ENCODE measurements at regions not wholly inside any gene's neighbourhood (a gene's known extent, or its start where the extent isn't known, plus 50 kb on each side); places are given as distances from the start of the nearest gene placed in this dataset.
"Not testable (repeated sequence)": the region's sequence is repeated elsewhere in the genome, so short reads cannot be mapped to it uniquely, and the experiment has no call there.

GRCh38 chr21:9728219-9728992 is 793.0 kb upstream of the TPTE start:
- H3K4me3 ChIP-seq (ENCODE audit: low read length); H3K36me3 ChIP-seq (ENCODE audit: insufficient read depth, low read length); H3K27me3 ChIP-seq (ENCODE audit: insufficient read depth, low read length); H3K4me1 ChIP-seq (ENCODE audit: insufficient read depth, low read length); H3K9me3 ChIP-seq (ENCODE audit: low read length); H2AFZ ChIP-seq (ENCODE audit: low read depth, low read length): not testable (repeated sequence)

GRCh38 chr21:9730866-9731265 is 790.5 kb upstream of the TPTE start:
- no peaks in the 10 kb centered on the region for H3K4me1 ChIP-seq (ENCODE audit: insufficient read depth, low read length)

GRCh38 chr21:9731317-9731716 is 790.1 kb upstream of the TPTE start:
- H3K27me3 ChIP-seq (ENCODE audit: insufficient read depth, low read length); H2AFZ ChIP-seq (ENCODE audit: low read depth, low read length): not testable (repeated sequence)

More at GRCh38 chr21:9730866-9731265, 790.5 kb upstream of the TPTE start:
- no peak overlapping the region for H3K4me3 ChIP-seq (ENCODE audit: low read length)
- no peaks in the 10 kb centered on the region for H3K27me3 ChIP-seq (ENCODE audit: insufficient read depth, low read length)
- no peaks in the 10 kb centered on the region for H3K9me3 ChIP-seq (ENCODE audit: low read length)
- H3K36me3 ChIP-seq (ENCODE audit: insufficient read depth, low read length), result no peaks in the 10 kb centered on the region
- no peak overlapping the region for H2AFZ ChIP-seq (ENCODE audit: low read depth, low read length)

GRCh38 chr21:9732605-9733004 is 788.8 kb upstream of the TPTE start:
- H3K36me3 ChIP-seq (ENCODE audit: insufficient read depth, low read length); H3K4me3 ChIP-seq (ENCODE audit: low read length); H2AFZ ChIP-seq (ENCODE audit: low read depth, low read length); H3K4me1 ChIP-seq (ENCODE audit: insufficient read depth, low read length); H3K9me3 ChIP-seq (ENCODE audit: low read length); H3K27me3 ChIP-seq (ENCODE audit: insufficient read depth, low read length): not testable (repeated sequence)

More at GRCh38 chr21:9731317-9731716, 790.1 kb upstream of the TPTE start:
- H3K4me1 ChIP-seq (ENCODE audit: insufficient read depth, low read length); H3K4me3 ChIP-seq (ENCODE audit: low read length); H3K36me3 ChIP-seq (ENCODE audit: insufficient read depth, low read length); H3K9me3 ChIP-seq (ENCODE audit: low read length): not testable (repeated sequence)

GRCh38 chr21:9733761-9734558 is 787.4 kb upstream of the TPTE start:
- H2AFZ ChIP-seq (ENCODE audit: low read depth, low read length), result not testable (repeated sequence)

GRCh38 chr21:9735421-9735961 is 785.9 kb upstream of the TPTE start:
- Histone ChIP-seq H3K36me3 (ENCODE audit: insufficient read depth, low read length) (no peaks in the 10 kb centered on the region), H3K27me3 (ENCODE audit: insufficient read depth, low read length) (no peaks in the 10 kb centered on the region), H3K4me3 (ENCODE audit: low read length) (no peak overlapping the region), H3K4me1 (ENCODE audit: insufficient read depth, low read length) (no peaks in the 10 kb centered on the region), H3K9me3 (ENCODE audit: low read length) (no peaks in the 10 kb centered on the region), H2AFZ (ENCODE audit: low read depth, low read length) (no peak overlapping the region)

More at GRCh38 chr21:9733761-9734558, 787.4 kb upstream of the TPTE start:
- not testable (repeated sequence) for H3K36me3 ChIP-seq (ENCODE audit: insufficient read depth, low read length); H3K4me3 ChIP-seq (ENCODE audit: low read length); H3K27me3 ChIP-seq (ENCODE audit: insufficient read depth, low read length); H3K9me3 ChIP-seq (ENCODE audit: low read length); H3K4me1 ChIP-seq (ENCODE audit: insufficient read depth, low read length)

GRCh38 chr21:9737301-9737700 is 784.1 kb upstream of the TPTE start:
- H3K4me3 ChIP-seq (ENCODE audit: low read length); H3K36me3 ChIP-seq (ENCODE audit: insufficient read depth, low read length); H3K27me3 ChIP-seq (ENCODE audit: insufficient read depth, low read length); H3K9me3 ChIP-seq (ENCODE audit: low read length); H3K4me1 ChIP-seq (ENCODE audit: insufficient read depth, low read length); H2AFZ ChIP-seq (ENCODE audit: low read depth, low read length): not testable (repeated sequence)

GRCh38 chr21:9737871-9738515 is 783.4 kb upstream of the TPTE start:
- not testable (repeated sequence) for H3K36me3 ChIP-seq (ENCODE audit: insufficient read depth, low read length); H3K9me3 ChIP-seq (ENCODE audit: low read length); H2AFZ ChIP-seq (ENCODE audit: low read depth, low read length); H3K4me3 ChIP-seq (ENCODE audit: low read length); H3K27me3 ChIP-seq (ENCODE audit: insufficient read depth, low read length); H3K4me1 ChIP-seq (ENCODE audit: insufficient read depth, low read length)

GRCh38 chr21:9738527-9738926 is 782.9 kb upstream of the TPTE start:
- H3K4me1 ChIP-seq (ENCODE audit: insufficient read depth, low read length), result no peaks in the 10 kb centered on the region
- no peaks in the 10 kb centered on the region for H3K27me3 ChIP-seq (ENCODE audit: insufficient read depth, low read length)
- no peak overlapping the region for H3K4me3 ChIP-seq (ENCODE audit: low read length)

GRCh38 chr21:9739240-9739639 is 782.1 kb upstream of the TPTE start:
- H3K4me3 ChIP-seq (ENCODE audit: low read length), result no peak overlapping the region
- no peaks in the 10 kb centered on the region for H3K36me3 ChIP-seq (ENCODE audit: insufficient read depth, low read length)
- H3K4me1 ChIP-seq (ENCODE audit: insufficient read depth, low read length), result no peaks in the 10 kb centered on the region
- no peaks in the 10 kb centered on the region for H3K9me3 ChIP-seq (ENCODE audit: low read length)
- H2AFZ ChIP-seq (ENCODE audit: low read depth, low read length), result no peak overlapping the region
- H3K27me3 ChIP-seq (ENCODE audit: insufficient read depth, low read length), result no peaks in the 10 kb centered on the region

More at GRCh38 chr21:9738527-9738926, 782.9 kb upstream of the TPTE start:
- no peaks in the 10 kb centered on the region for H3K9me3 ChIP-seq (ENCODE audit: low read length)
- H2AFZ ChIP-seq (ENCODE audit: low read depth, low read length), result no peak overlapping the region
- H3K36me3 ChIP-seq (ENCODE audit: insufficient read depth, low read length), result no peaks in the 10 kb centered on the region

GRCh38 chr21:9740177-9740941 is 781.0 kb upstream of the TPTE start:
- H3K4me3 ChIP-seq (ENCODE audit: low read length); H3K9me3 ChIP-seq (ENCODE audit: low read length); H3K27me3 ChIP-seq (ENCODE audit: insufficient read depth, low read length); H3K4me1 ChIP-seq (ENCODE audit: insufficient read depth, low read length); H3K36me3 ChIP-seq (ENCODE audit: insufficient read depth, low read length); H2AFZ ChIP-seq (ENCODE audit: low read depth, low read length): not testable (repeated sequence)

GRCh38 chr21:9740991-9741742 is 780.2 kb upstream of the TPTE start:
- not testable (repeated sequence) for H3K36me3 ChIP-seq (ENCODE audit: insufficient read depth, low read length); H3K27me3 ChIP-seq (ENCODE audit: insufficient read depth, low read length); H3K4me1 ChIP-seq (ENCODE audit: insufficient read depth, low read length); H2AFZ ChIP-seq (ENCODE audit: low read depth, low read length); H3K9me3 ChIP-seq (ENCODE audit: low read length); H3K4me3 ChIP-seq (ENCODE audit: low read length)

Data from neuron (in vitro differentiated cells).